Spleen (tissue), 7 donors: ENCODE measurements at regions not wholly inside any gene's neighbourhood (a gene's known extent, or its start where the extent isn't known, plus 50 kb on each side); places are given as distances from the start of the nearest gene placed in this dataset.

ENCODE experiments used
- POLR2AphosphoS5 ChIP-seq, 3 donors: sonication (generic); formaldehyde crosslinking; IDR thresholded peaks; one replicate each; pipeline ENCODE4 v1.5.1; 2017; ENCODE audit warnings: antibody characterized with exemption in 3 of 3
- TF ChIP-seq, protein P1 (sequence below), 11 experiments: fragments of 200-600 bp in 7 of 11; fragments of 450-650 bp in 4 of 11; sonication (generic) in 4 of 11; IDR thresholded peaks in 8 of 11; conservative IDR thresholded peaks in 3 of 11; 1 replicate in 7 of 11; 2 replicates in 4 of 11; pipeline versions ENCODE4 v1.4.0 to v1.8.0; 2016 to 2021; ENCODE audit warnings: antibody characterized with exemption in 11 of 11, inconsistent platforms in 4 of 11, mild to moderate bottlenecking in 1 of 11
- donor health status: DM: no; HTN: no; CAD: no; lungs with moderate emphysema.
- donor health status: DM: no; HTN: no; CAD: no.
- donor health status: DM: no; HTN: no; CAD: no.

GRCh38 chr15:23853286-23853685, 166.2 kb upstream of the NDN start:
- TF ChIP-seq, protein P1, sequence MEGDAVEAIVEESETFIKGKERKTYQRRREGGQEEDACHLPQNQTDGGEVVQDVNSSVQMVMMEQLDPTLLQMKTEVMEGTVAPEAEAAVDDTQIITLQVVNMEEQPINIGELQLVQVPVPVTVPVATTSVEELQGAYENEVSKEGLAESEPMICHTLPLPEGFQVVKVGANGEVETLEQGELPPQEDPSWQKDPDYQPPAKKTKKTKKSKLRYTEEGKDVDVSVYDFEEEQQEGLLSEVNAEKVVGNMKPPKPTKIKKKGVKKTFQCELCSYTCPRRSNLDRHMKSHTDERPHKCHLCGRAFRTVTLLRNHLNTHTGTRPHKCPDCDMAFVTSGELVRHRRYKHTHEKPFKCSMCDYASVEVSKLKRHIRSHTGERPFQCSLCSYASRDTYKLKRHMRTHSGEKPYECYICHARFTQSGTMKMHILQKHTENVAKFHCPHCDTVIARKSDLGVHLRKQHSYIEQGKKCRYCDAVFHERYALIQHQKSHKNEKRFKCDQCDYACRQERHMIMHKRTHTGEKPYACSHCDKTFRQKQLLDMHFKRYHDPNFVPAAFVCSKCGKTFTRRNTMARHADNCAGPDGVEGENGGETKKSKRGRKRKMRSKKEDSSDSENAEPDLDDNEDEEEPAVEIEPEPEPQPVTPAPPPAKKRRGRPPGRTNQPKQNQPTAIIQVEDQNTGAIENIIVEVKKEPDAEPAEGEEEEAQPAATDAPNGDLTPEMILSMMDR (IDR thresholded peaks at IDR 0.05 in 8 of 11, conservative IDR thresholded peaks at IDR 0.05 in 3 of 11) = no peak
- no peak for TF ChIP-seq POLR2AphosphoS5 (IDR thresholded peaks at IDR 0.05)
